Fibroblast of lung (primary cell): ENCODE measurements at regions not wholly inside any gene's neighbourhood (a gene's known extent, or its start where the extent isn't known, plus 50 kb on each side); places are given as distances from the start of the nearest gene placed in this dataset.

Experiments
- EZH2 ChIP-seq: IDR thresholded peaks from 2 replicates; pipeline ENCODE4 v1.5.1; 2012; ENCODE audit warnings: low read length, control low read depth, mild to moderate bottlenecking; ENCODE audit errors: missing control alignments
- TF ChIP-seq, protein P1 (sequence below), 2 donors: IDR thresholded peaks in 1 of 2; conservative IDR thresholded peaks in 1 of 2; 1 replicate in 1 of 2; 2 replicates in 1 of 2; pipeline ENCODE4 v1.5.1; 2011 to 2012; ENCODE audit warnings: low read length in 2 of 2, control low read depth in 1 of 2, inconsistent platforms in 1 of 2, low read depth in 1 of 2, mild to moderate bottlenecking in 1 of 2

GRCh38 chr3:3532508-3532907 is 266.7 kb upstream of the LRRN1 start:
- TF ChIP-seq, protein P1, sequence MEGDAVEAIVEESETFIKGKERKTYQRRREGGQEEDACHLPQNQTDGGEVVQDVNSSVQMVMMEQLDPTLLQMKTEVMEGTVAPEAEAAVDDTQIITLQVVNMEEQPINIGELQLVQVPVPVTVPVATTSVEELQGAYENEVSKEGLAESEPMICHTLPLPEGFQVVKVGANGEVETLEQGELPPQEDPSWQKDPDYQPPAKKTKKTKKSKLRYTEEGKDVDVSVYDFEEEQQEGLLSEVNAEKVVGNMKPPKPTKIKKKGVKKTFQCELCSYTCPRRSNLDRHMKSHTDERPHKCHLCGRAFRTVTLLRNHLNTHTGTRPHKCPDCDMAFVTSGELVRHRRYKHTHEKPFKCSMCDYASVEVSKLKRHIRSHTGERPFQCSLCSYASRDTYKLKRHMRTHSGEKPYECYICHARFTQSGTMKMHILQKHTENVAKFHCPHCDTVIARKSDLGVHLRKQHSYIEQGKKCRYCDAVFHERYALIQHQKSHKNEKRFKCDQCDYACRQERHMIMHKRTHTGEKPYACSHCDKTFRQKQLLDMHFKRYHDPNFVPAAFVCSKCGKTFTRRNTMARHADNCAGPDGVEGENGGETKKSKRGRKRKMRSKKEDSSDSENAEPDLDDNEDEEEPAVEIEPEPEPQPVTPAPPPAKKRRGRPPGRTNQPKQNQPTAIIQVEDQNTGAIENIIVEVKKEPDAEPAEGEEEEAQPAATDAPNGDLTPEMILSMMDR (conservative IDR thresholded peaks at IDR 0.05 in 1 of 2, IDR thresholded peaks at IDR 0.05 in 1 of 2; ENCODE audit: low read depth in 1 of 2, low read length in 2 of 2), result no peak
- TF ChIP-seq EZH2, result no peak
